Liver (tissue), 8 donors: ENCODE measurements at regions not wholly inside any gene's neighbourhood (a gene's known extent, or its start where the extent isn't known, plus 50 kb on each side); places are given as distances from the start of the nearest gene placed in this dataset.

ENCODE experiments used
- DNase-seq: peaks from one replicate; pipeline ENCODE4 v3.0.0-alpha.2; 2017; ENCODE audit warnings: low spot score
- H3K27ac ChIP-seq, 2 donors: one replicate each; pipeline ENCODE4 v1.7.0; 2013; ENCODE audit warnings: inconsistent platforms in 2 of 2, low read length in 2 of 2, control low read depth in 1 of 2, low read depth in 1 of 2, mild to moderate bottlenecking in 1 of 2
- H3K27me3 ChIP-seq, 4 donors: one replicate each; pipeline versions ENCODE4 v1.6.1 to v1.7.0; 2013; ENCODE audit warnings: low read length in 3 of 4, inconsistent platforms in 1 of 4, mild to moderate bottlenecking in 1 of 4, moderate library complexity in 1 of 4; ENCODE audit not compliant: control insufficient read depth in 4 of 4, insufficient read depth in 4 of 4
- H3K36me3 ChIP-seq, 4 donors: one replicate each; pipeline versions ENCODE4 v1.6.1 to v1.7.0; 2013; ENCODE audit warnings: low read length in 3 of 4, mild to moderate bottlenecking in 3 of 4, low read depth in 1 of 4, moderate library complexity in 1 of 4; ENCODE audit not compliant: control insufficient read depth in 4 of 4, insufficient read depth in 3 of 4
- H3K4me1 ChIP-seq, 4 donors: one replicate each; pipeline versions ENCODE4 v1.6.1 to v1.7.0; 2013; ENCODE audit warnings: low read length in 3 of 4, mild to moderate bottlenecking in 3 of 4, moderate library complexity in 1 of 4; ENCODE audit not compliant: control insufficient read depth in 4 of 4, insufficient read depth in 4 of 4
- H3K4me3 ChIP-seq, 3 donors: one replicate each; pipeline versions ENCODE4 v1.6.1 to v1.7.0; 2013; ENCODE audit warnings: low read length in 3 of 3, control low read depth in 1 of 3, low read depth in 1 of 3, mild to moderate bottlenecking in 1 of 3
- H3K9ac ChIP-seq, 2 donors: one replicate each; pipeline ENCODE4 v1.7.0; 2013; ENCODE audit warnings: low read length in 2 of 2, mild to moderate bottlenecking in 2 of 2, moderate library complexity in 2 of 2, control low read depth in 1 of 2, low read depth in 1 of 2
- H3K9me3 ChIP-seq, 4 donors: one replicate each; pipeline versions ENCODE4 v1.6.1 to v1.7.0; 2013; ENCODE audit warnings: low read length in 3 of 4; ENCODE audit not compliant: control insufficient read depth in 4 of 4
- CTCF ChIP-seq: fragments of 150-350 bp; IDR thresholded peaks from 2 replicates; pipeline ENCODE4 v1.5.1; 2017; ENCODE audit warnings: improper control_type of control experiment, low read depth, low read length; ENCODE audit not compliant: missing input control
- EGR1 ChIP-seq, 2 donors: IDR thresholded peaks; 2 replicates each; pipeline ENCODE4 v1.6.1; 2016 to 2018; ENCODE audit warnings: antibody characterized with exemption in 2 of 2, low read depth in 2 of 2
- FOXA1 ChIP-seq: IDR thresholded peaks from 2 replicates; pipeline ENCODE4 v1.6.1; 2016; ENCODE audit warnings: antibody characterized with exemption
- FOXA2 ChIP-seq: IDR thresholded peaks from 2 replicates; pipeline ENCODE4 v1.6.1; 2016; ENCODE audit warnings: antibody characterized with exemption
- GABPA ChIP-seq, 2 donors: IDR thresholded peaks in 1 of 2; conservative IDR thresholded peaks in 1 of 2; 2 replicates each; pipeline ENCODE4 v1.6.1; 2016; ENCODE audit warnings: antibody characterized with exemption in 2 of 2, mild to moderate bottlenecking in 1 of 2, moderate library complexity in 1 of 2
- HNF4A ChIP-seq, 2 donors: conservative IDR thresholded peaks; 2 replicates each; pipeline ENCODE4 v1.6.1; 2016; ENCODE audit warnings: antibody characterized with exemption in 2 of 2, mild to moderate bottlenecking in 2 of 2
- HNF4G ChIP-seq: IDR thresholded peaks from 2 replicates; pipeline ENCODE4 v1.6.1; 2016; ENCODE audit warnings: antibody characterized with exemption
- JUND ChIP-seq, 2 donors: IDR thresholded peaks; 2 replicates each; pipeline ENCODE4 v1.6.1; 2016; ENCODE audit warnings: antibody characterized with exemption in 2 of 2
- MAX ChIP-seq: IDR thresholded peaks from 2 replicates; pipeline ENCODE4 v1.6.1; 2016; ENCODE audit warnings: antibody characterized with exemption
- NR2F2 ChIP-seq: IDR thresholded peaks from 2 replicates; pipeline ENCODE4 v1.6.1; 2016; ENCODE audit warnings: antibody characterized with exemption
- RAD21 ChIP-seq, 2 donors: IDR thresholded peaks; 2 replicates each; pipeline ENCODE4 v1.6.1; 2016; ENCODE audit warnings: antibody characterized with exemption in 2 of 2, mild to moderate bottlenecking in 2 of 2
- RXRA ChIP-seq, 2 donors: IDR thresholded peaks; 2 replicates each; pipeline ENCODE4 v1.6.1; 2017 to 2018; ENCODE audit warnings: antibody characterized with exemption in 2 of 2, mild to moderate bottlenecking in 1 of 2
- SP1 ChIP-seq: IDR thresholded peaks from 2 replicates; pipeline ENCODE4 v1.6.1; 2018; ENCODE audit warnings: antibody characterized with exemption, mild to moderate bottlenecking
- TAF1 ChIP-seq: conservative IDR thresholded peaks from 2 replicates; pipeline ENCODE4 v1.6.1; 2016; ENCODE audit warnings: antibody characterized with exemption, mild to moderate bottlenecking
- YY1 ChIP-seq: IDR thresholded peaks from 2 replicates; pipeline ENCODE4 v1.6.1; 2016; ENCODE audit warnings: antibody characterized with exemption, mild to moderate bottlenecking
- WGBS: extraction: QIAGEN DNeasy Blood & Tissue Kit; methylation state at CpG from one replicate; pipeline ENCODE4 v1.1.7; 2013; 5-methylcytosine and 5-hydroxymethylcytosine counted together
- TF ChIP-seq, protein P1 (sequence below): IDR thresholded peaks from 2 replicates; pipeline ENCODE4 v1.6.1; 2016; ENCODE audit warnings: antibody characterized with exemption
- TF ChIP-seq, protein P2 (sequence below): IDR thresholded peaks from 2 replicates; pipeline ENCODE4 v1.6.1; 2016; ENCODE audit warnings: antibody characterized with exemption, mild to moderate bottlenecking
- donor health status: healthy.
- donor health status: healthy.
- donor health status: healthy.
- donor health status: healthy.
- donor health status: healthy.

- TF ChIP-seq, protein P1, sequence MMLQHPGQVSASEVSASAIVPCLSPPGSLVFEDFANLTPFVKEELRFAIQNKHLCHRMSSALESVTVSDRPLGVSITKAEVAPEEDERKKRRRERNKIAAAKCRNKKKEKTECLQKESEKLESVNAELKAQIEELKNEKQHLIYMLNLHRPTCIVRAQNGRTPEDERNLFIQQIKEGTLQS, result no peak
These were observed 1057.2 kb downstream of the NAALADL2 start (continued) for GRCh38 chr3:175916191-175916934.

DNA sequence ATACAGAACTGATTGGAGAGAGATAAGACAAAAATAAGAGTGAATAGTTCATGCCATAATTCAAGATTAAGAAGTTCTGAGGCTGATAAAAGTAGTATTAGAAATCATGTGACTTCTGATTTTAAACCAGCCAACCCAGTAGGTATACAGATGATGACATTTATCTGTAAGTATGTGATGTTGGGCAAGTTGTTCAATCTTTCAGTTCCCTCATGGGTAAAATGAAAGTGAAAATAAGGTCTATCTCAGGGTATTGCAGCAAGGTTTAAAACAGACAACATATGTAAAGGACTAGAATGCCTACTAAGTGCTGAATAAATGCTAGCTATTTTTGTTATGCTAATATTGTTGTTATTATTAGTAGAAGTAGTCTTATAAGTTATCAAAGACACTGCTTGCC lies 1055.7 kb downstream of the NAALADL2 start:
- no peak for DNase-seq
- H3K4me3 ChIP-seq, result no peak overlapping the region

GRCh38 chr3:175913286-175913685 lies 1054.2 kb downstream of the NAALADL2 start:
- Histone ChIP-seq H3K27ac (no peak overlapping the region), H3K4me1 (peaks cover 0 to 7% (median 3%) of the 10 kb centered on the region in 4 donors), H3K9ac (no peak overlapping the region), H3K9me3 (no peaks in the 10 kb centered on the region), H3K4me3 (no peak overlapping the region), H3K36me3 (no peaks in the 10 kb centered on the region), H3K27me3 (no peaks in the 10 kb centered on the region)
- WGBS, result 84% methylated on average over 3 of the region's 3 CpGs
- no peak for DNase-seq
- TF ChIP-seq HNF4G, result no peak
- no peak for TF ChIP-seq YY1
- TF ChIP-seq JUND (IDR thresholded peaks at IDR 0.05), result no peak
- no peak for TF ChIP-seq HNF4A (conservative IDR thresholded peaks at IDR 0.05)
- TF ChIP-seq SP1, result no peak
- TF ChIP-seq FOXA2, result no peak
- TF ChIP-seq MAX, result no peak
- no peak for TF ChIP-seq FOXA1
- no peak for TF ChIP-seq CTCF
- TF ChIP-seq, protein P2, sequence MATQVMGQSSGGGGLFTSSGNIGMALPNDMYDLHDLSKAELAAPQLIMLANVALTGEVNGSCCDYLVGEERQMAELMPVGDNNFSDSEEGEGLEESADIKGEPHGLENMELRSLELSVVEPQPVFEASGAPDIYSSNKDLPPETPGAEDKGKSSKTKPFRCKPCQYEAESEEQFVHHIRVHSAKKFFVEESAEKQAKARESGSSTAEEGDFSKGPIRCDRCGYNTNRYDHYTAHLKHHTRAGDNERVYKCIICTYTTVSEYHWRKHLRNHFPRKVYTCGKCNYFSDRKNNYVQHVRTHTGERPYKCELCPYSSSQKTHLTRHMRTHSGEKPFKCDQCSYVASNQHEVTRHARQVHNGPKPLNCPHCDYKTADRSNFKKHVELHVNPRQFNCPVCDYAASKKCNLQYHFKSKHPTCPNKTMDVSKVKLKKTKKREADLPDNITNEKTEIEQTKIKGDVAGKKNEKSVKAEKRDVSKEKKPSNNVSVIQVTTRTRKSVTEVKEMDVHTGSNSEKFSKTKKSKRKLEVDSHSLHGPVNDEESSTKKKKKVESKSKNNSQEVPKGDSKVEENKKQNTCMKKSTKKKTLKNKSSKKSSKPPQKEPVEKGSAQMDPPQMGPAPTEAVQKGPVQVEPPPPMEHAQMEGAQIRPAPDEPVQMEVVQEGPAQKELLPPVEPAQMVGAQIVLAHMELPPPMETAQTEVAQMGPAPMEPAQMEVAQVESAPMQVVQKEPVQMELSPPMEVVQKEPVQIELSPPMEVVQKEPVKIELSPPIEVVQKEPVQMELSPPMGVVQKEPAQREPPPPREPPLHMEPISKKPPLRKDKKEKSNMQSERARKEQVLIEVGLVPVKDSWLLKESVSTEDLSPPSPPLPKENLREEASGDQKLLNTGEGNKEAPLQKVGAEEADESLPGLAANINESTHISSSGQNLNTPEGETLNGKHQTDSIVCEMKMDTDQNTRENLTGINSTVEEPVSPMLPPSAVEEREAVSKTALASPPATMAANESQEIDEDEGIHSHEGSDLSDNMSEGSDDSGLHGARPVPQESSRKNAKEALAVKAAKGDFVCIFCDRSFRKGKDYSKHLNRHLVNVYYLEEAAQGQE, result no peak
- TF ChIP-seq NR2F2, result no peak
- TF ChIP-seq RXRA (IDR thresholded peaks at IDR 0.05), result no peak
- TF ChIP-seq EGR1 (IDR thresholded peaks at IDR 0.05; ENCODE audit: low read depth in 2 of 2), result no peak
- TF ChIP-seq, protein P1, result no peak
- no peak for TF ChIP-seq RAD21 (IDR thresholded peaks at IDR 0.05)
- no peak for TF ChIP-seq GABPA (IDR thresholded peaks at IDR 0.05 in 1 of 2, conservative IDR thresholded peaks at IDR 0.05 in 1 of 2)
- TF ChIP-seq TAF1, result no peak

More for the DNA sequence above, 1055.7 kb downstream of the NAALADL2 start:
- TF ChIP-seq, protein P2, result no peak
- TF ChIP-seq, protein P1, result peak; percentile 25
- no peak overlapping the region for H3K27ac ChIP-seq
- peaks cover 0 to 7% (median 3%) of the 10 kb centered on the region in 4 donors for H3K4me1 ChIP-seq
- no peaks in the 10 kb centered on the region for H3K36me3 ChIP-seq
- no peak overlapping the region for H3K9ac ChIP-seq
- peaks cover 0 to 5% (median 3%) of the 10 kb centered on the region in 4 donors for H3K9me3 ChIP-seq
- no peaks in the 10 kb centered on the region for H3K27me3 ChIP-seq
